GM12891 (cell line): ENCODE measurements at regions not wholly inside any gene's neighbourhood (a gene's known extent, or its start where the extent isn't known, plus 50 kb on each side); places are given as distances from the start of the nearest gene placed in this dataset.

Source experiments
- PAX5 ChIP-seq: IDR thresholded peaks from 2 replicates; pipeline ENCODE4 v1.6.1; 2011; ENCODE audit warnings: low read length, moderate library complexity, mild to moderate bottlenecking; ENCODE audit not compliant: insufficient read depth, severe bottlenecking
- POLR2A ChIP-seq: IDR thresholded peaks from 2 replicates; pipeline ENCODE4 v1.6.1; 2011; ENCODE audit warnings: low read depth, low read length, control low read depth
- POLR2AphosphoS5 ChIP-seq: IDR thresholded peaks from 2 replicates; pipeline ENCODE4 v1.6.1; 2011; ENCODE audit warnings: low read depth, low read length, control low read depth
- POU2F2 ChIP-seq: IDR thresholded peaks from 2 replicates; pipeline ENCODE4 v1.6.1; 2011; ENCODE audit warnings: low read depth, mild to moderate bottlenecking, control low read depth, low read length, moderate library complexity
- SPI1 ChIP-seq: IDR thresholded peaks from 2 replicates; pipeline ENCODE4 v1.6.1; 2011; ENCODE audit warnings: low read depth, low read length, control low read depth
- TAF1 ChIP-seq: IDR thresholded peaks from 2 replicates; pipeline ENCODE4 v1.6.1; 2011; ENCODE audit warnings: low read depth, low read length, control low read depth

GRCh38 chr18:64993695-64994094, 757.1 kb upstream of the CDH7 start:
- TF ChIP-seq POLR2A (no peak), POLR2AphosphoS5 (no peak), TAF1 (no peak), SPI1 (no peak), POU2F2 (no peak), PAX5 (no peak)
